ENCODE measurements at regions not wholly inside any gene's neighbourhood (a gene's known extent, or its start where the extent isn't known, plus 50 kb on each side); places are given as distances from the start of the nearest gene placed in this dataset.

GRCh38 chr2:205892251-205892655 lies 193.7 kb downstream of the INO80D start:
- H3K9me3 ChIP-seq (ENCODE audit: control insufficient read depth, low read length, poor library complexity, severe bottlenecking), result no peaks in the 10 kb centered on the region
- no peaks in the 10 kb centered on the region for H3K4me1 Mint-ChIP-seq
- no peak overlapping the region for H3K4me3 Mint-ChIP-seq
- peaks cover 23% of the 10 kb centered on the region for H3K27me3 Mint-ChIP-seq
- H3K36me3 Mint-ChIP-seq (ENCODE audit: low read depth), result no peaks in the 10 kb centered on the region
- no peak for DNase-seq
- no peak for ATAC-seq
- H3K27ac Mint-ChIP-seq, result no peak overlapping the region

- H3K9me3 ChIP-seq (ENCODE audit: control insufficient read depth, low read length, poor library complexity, severe bottlenecking), result no peaks in the 10 kb centered on the region
- Mint-ChIP-seq H3K27me3 (peaks cover 28% of the 10 kb centered on the region), H3K27ac (no peak overlapping the region), H3K4me3 (no peak overlapping the region), H3K4me1 (peaks cover 2% of the 10 kb centered on the region), H3K36me3 (ENCODE audit: low read depth) (no peaks in the 10 kb centered on the region)
- DNase-seq, result no peak
- no peak for ATAC-seq
Measured at GRCh38 chr2:205889114-205889513, 196.9 kb downstream of the INO80D start.

DNA sequence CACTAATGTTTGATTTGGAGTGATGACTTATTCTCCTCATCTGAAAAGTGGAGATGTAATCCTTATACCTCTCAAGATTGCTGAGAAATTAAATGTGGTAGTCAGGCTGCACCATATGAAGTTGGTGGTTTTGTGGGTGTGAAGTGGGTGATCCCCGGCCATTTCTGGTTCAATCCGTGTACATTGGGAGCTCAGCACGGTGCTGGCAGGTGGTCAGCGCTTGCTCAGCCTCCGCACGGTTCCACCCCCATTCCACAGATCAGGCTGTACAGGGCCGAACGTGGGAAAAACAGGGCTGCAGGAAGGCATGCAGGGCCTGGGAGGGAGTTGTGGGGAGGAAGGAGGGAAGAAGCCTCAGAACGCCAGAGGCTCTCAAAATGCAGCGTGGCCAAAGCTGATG lies 198.3 kb downstream of the INO80D start:
- peaks cover 2% of the 10 kb centered on the region for H3K4me1 Mint-ChIP-seq
- no peak for ATAC-seq

GRCh38 chr2:205885492-205886099 lies 200.4 kb downstream of the INO80D start:
- no peaks in the 10 kb centered on the region for H3K9me3 ChIP-seq (ENCODE audit: control insufficient read depth, low read length, poor library complexity, severe bottlenecking)

More for the DNA sequence above, 198.3 kb downstream of the INO80D start:
- H3K9me3 ChIP-seq (ENCODE audit: control insufficient read depth, low read length, poor library complexity, severe bottlenecking), result no peaks in the 10 kb centered on the region
- Mint-ChIP-seq H3K27ac (no peak overlapping the region), H3K27me3 (peaks cover 35% of the 10 kb centered on the region), H3K36me3 (ENCODE audit: low read depth) (no peaks in the 10 kb centered on the region), H3K4me3 (no peak overlapping the region)
- no peak for DNase-seq

DNA sequence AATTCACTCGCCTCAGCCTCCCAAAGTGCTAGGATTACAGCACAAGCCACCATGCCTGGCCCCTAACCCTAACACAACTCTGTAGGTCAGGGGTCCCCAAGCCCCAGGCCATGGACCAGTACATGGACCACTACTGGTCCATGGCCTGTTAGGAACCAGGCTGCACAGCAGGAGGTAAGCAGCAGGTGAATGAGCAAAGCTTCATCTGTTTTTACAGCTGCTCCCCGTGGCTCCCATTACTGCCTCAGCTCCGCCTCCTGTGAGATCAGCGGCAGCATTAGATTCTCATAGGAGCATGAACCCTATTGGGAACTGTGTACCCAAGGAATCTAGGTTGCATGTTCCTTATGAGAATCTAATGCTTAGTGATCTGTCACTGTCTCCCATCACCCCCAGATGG lies 201.7 kb downstream of the NRP2 start:
- no peak overlapping the region for H3K27ac Mint-ChIP-seq
- peaks cover 2% of the 10 kb centered on the region for H3K4me1 Mint-ChIP-seq
- no peak overlapping the region for H3K4me3 Mint-ChIP-seq
- DNase-seq (no peak), ATAC-seq (no peak)
- no peaks in the 10 kb centered on the region for H3K9me3 ChIP-seq (ENCODE audit: control insufficient read depth, low read length, poor library complexity, severe bottlenecking)
- H3K27me3 Mint-ChIP-seq, result peaks cover 54% of the 10 kb centered on the region
- no peaks in the 10 kb centered on the region for H3K36me3 Mint-ChIP-seq (ENCODE audit: low read depth)

More at GRCh38 chr2:205885492-205886099, 200.4 kb downstream of the INO80D start:
- Mint-ChIP-seq H3K27ac (no peak overlapping the region), H3K36me3 (ENCODE audit: low read depth) (no peaks in the 10 kb centered on the region), H3K4me1 (peaks cover 2% of the 10 kb centered on the region), H3K27me3 (peaks cover 38% of the 10 kb centered on the region), H3K4me3 (no peak overlapping the region)
- ATAC-seq (no peak), DNase-seq (peak; percentile 14 to 38 (median 25))

- no peak for DNase-seq
- Mint-ChIP-seq H3K27ac (no peak overlapping the region), H3K4me3 (no peak overlapping the region), H3K4me1 (peaks cover 2% of the 10 kb centered on the region), H3K27me3 (peaks cover 57% of the 10 kb centered on the region), H3K36me3 (ENCODE audit: low read depth) (no peaks in the 10 kb centered on the region)
- H3K9me3 ChIP-seq (ENCODE audit: control insufficient read depth, low read length, poor library complexity, severe bottlenecking), result no peaks in the 10 kb centered on the region
- ATAC-seq, result no peak
Measured at GRCh38 chr2:205882806-205883425, 200.6 kb downstream of the NRP2 start.

GRCh38 chr2:205880048-205880447 lies 197.7 kb downstream of the NRP2 start:
- ATAC-seq, result no peak
- no peak overlapping the region for H3K4me3 Mint-ChIP-seq
- peaks cover 45% of the 10 kb centered on the region for H3K27me3 Mint-ChIP-seq
- H3K36me3 Mint-ChIP-seq (ENCODE audit: low read depth), result no peaks in the 10 kb centered on the region
- DNase-seq, result no peak
- H3K9me3 ChIP-seq (ENCODE audit: control insufficient read depth, low read length, poor library complexity, severe bottlenecking), result no peaks in the 10 kb centered on the region
- H3K27ac Mint-ChIP-seq, result no peak overlapping the region
- H3K4me1 Mint-ChIP-seq, result no peaks in the 10 kb centered on the region

DNA sequence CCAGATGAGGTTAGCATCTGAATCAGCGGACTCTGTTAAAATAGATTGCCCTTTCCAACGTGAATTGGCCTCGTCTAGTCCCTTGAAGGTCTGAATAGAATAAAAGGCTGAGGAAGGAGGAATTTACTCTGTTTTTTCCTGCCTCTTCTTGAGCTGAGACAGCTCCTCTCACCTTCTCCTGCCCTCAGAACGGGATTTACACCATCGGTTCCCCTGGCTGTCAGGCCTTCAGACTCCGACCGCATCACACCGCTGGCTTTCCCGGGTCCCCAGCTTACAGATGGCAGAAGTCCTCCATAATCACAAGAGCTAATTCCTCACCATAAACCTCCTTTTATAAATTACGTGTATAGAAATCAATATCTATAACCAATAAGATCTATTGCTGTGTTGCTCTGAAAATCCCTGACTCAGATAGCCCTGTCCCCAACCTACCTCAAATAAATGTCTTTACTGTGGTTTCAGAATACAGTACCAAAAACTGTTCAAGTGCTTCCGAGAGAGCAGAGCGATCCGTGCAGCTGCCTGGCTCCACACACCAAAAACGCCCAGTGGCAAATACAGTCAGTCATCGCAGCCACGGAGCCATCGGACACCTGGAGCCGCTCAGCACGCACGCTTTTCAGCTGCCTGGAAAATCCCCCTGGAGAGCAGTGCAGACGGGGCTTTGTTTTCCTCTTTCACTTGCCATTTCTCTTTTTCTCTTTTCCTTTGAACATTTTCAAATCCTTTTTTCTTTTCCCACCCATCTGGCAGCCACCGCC lies 196.9 kb downstream of the NRP2 start:
- peaks cover 39% of the 10 kb centered on the region for H3K27me3 Mint-ChIP-seq
- DNase-seq, result no peak
- no peak overlapping the region for H3K27ac Mint-ChIP-seq
- no peaks in the 10 kb centered on the region for H3K36me3 Mint-ChIP-seq (ENCODE audit: low read depth)
- no peaks in the 10 kb centered on the region for H3K9me3 ChIP-seq (ENCODE audit: control insufficient read depth, low read length, poor library complexity, severe bottlenecking)
- H3K4me1 Mint-ChIP-seq, result no peaks in the 10 kb centered on the region
- no peak for ATAC-seq
- no peak overlapping the region for H3K4me3 Mint-ChIP-seq

- Mint-ChIP-seq H3K4me1 (no peaks in the 10 kb centered on the region), H3K27me3 (peaks cover 32% of the 10 kb centered on the region), H3K36me3 (ENCODE audit: low read depth) (no peaks in the 10 kb centered on the region), H3K27ac (no peak overlapping the region), H3K4me3 (no peak overlapping the region)
- no peaks in the 10 kb centered on the region for H3K9me3 ChIP-seq (ENCODE audit: control insufficient read depth, low read length, poor library complexity, severe bottlenecking)
- ATAC-seq, result no peak
- no peak for DNase-seq
Measured at GRCh38 chr2:205877496-205877895, 195.2 kb downstream of the NRP2 start.

DNA sequence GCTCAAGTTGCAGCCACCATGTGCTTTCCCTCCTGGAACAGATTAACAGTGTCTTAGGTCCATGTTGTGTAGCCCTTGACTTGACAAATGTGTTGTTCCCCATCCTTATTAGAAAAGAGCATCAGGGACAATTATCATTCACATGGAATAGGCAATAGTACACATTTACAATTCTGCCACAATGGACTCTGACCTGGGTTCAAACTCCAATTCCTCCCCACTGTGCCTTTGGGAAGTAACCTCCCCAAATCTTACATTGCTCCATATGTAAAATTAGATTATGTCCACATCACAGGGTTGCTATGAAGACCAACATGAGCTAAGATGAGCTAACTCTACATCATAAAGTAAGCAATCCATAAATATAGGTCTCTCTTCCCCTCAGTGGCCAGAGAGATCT lies 193.8 kb downstream of the NRP2 start:
- ATAC-seq (no peak), DNase-seq (no peak)
- Mint-ChIP-seq H3K4me3 (no peak overlapping the region), H3K4me1 (no peaks in the 10 kb centered on the region), H3K27ac (no peak overlapping the region), H3K36me3 (ENCODE audit: low read depth) (no peaks in the 10 kb centered on the region), H3K27me3 (peaks cover 37% of the 10 kb centered on the region)
- no peaks in the 10 kb centered on the region for H3K9me3 ChIP-seq (ENCODE audit: control insufficient read depth, low read length, poor library complexity, severe bottlenecking)

DNA sequence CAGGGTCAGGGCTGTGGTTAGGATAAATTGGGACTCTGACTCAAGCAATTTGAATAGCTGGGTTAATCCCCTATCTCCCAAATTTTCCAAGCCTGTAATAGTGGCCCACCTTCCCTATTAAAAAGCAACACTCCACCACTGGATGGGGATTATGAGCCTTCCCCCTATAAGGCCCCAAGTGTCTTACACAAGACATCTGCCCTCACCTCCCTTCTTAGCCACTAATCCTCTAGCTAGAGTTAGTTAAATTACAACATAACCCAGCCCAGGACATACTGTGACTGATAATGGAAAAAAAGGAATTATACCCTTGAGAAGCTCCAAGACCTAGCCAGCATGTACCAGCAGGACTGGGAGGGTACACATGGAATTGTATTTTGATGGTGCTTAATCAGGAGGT lies 190.4 kb downstream of the NRP2 start:
- ATAC-seq, result no peak
- Mint-ChIP-seq H3K36me3 (ENCODE audit: low read depth) (no peaks in the 10 kb centered on the region), H3K27me3 (peaks cover 34% of the 10 kb centered on the region), H3K4me3 (no peak overlapping the region), H3K4me1 (peaks cover 3% of the 10 kb centered on the region), H3K27ac (no peak overlapping the region)
- no peaks in the 10 kb centered on the region for H3K9me3 ChIP-seq (ENCODE audit: control insufficient read depth, low read length, poor library complexity, severe bottlenecking)
- no peak for DNase-seq

GRCh38 chr2:205869439-205869838 lies 187.1 kb downstream of the NRP2 start:
- H3K27ac Mint-ChIP-seq, result no peak overlapping the region
- DNase-seq (no peak), ATAC-seq (no peak)
- H3K4me1 Mint-ChIP-seq, result peaks cover 3% of the 10 kb centered on the region
- H3K4me3 Mint-ChIP-seq, result no peak overlapping the region
- no peaks in the 10 kb centered on the region for H3K9me3 ChIP-seq (ENCODE audit: control insufficient read depth, low read length, poor library complexity, severe bottlenecking)
- no peaks in the 10 kb centered on the region for H3K36me3 Mint-ChIP-seq (ENCODE audit: low read depth)
- H3K27me3 Mint-ChIP-seq, result peaks cover 49% of the 10 kb centered on the region

- peaks cover 49% of the 10 kb centered on the region for H3K27me3 Mint-ChIP-seq
- H3K4me3 Mint-ChIP-seq, result no peak overlapping the region
- ATAC-seq (no peak), DNase-seq (no peak)
- no peaks in the 10 kb centered on the region for H3K9me3 ChIP-seq (ENCODE audit: control insufficient read depth, low read length, poor library complexity, severe bottlenecking)
- H3K27ac Mint-ChIP-seq, result no peak overlapping the region
- peaks cover 3% of the 10 kb centered on the region for H3K4me1 Mint-ChIP-seq
- H3K36me3 Mint-ChIP-seq (ENCODE audit: low read depth), result no peaks in the 10 kb centered on the region
Measured at GRCh38 chr2:205868773-205869333, 186.6 kb downstream of the NRP2 start.

Data from T-helper 17 cell (primary cell).